Head of caudate nucleus (tissue), 42 donors: ENCODE measurements at regions not wholly inside any gene's neighbourhood (a gene's known extent, or its start where the extent isn't known, plus 50 kb on each side); places are given as distances from the start of the nearest gene placed in this dataset.

Experiments used
- DNase-seq, 42 donors: peaks; one replicate each; pipeline versions ENCODE4 v3.0.0 to v3.0.0-alpha.2; 2020 to 2021; ENCODE audit warnings: mixed read lengths in 7 of 42
- intact Hi-C: fragments of 100-400 bp; cut with DNase I; formaldehyde crosslinking; loops from one replicate; pipeline ENCODE4 v1.15.0; 2022

- no peak for DNase-seq
- intact Hi-C loops, result no loop called here
These were observed 83.4 kb downstream of the ACTL7B start for GRCh38 chr9:108772301-108772894.

DNA sequence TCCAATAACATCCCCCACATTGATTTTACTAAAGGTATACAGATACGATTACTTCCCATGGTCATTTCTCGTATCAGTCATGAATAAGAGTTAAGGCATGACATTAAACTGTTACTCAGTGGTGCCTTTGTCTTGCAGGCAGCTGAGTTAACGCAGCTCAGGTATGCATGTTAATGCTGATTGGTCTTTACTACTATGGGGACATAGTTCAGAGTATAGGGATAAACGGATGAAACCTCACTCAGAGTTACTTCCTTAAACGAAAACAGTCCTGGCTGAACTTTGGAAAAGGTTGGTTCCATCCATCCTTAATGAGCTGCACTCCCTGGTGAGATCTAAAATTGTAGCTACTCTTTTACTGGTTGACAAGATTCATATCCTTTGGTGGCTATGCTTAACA lies 87.0 kb downstream of the ACTL7B start:
- intact Hi-C loops, result no loop called here
- no peak for DNase-seq

- intact Hi-C loops, result no loop called here
- DNase-seq, result no peak
These were observed 89.1 kb downstream of the ACTL7B start for GRCh38 chr9:108766626-108767161.

DNA sequence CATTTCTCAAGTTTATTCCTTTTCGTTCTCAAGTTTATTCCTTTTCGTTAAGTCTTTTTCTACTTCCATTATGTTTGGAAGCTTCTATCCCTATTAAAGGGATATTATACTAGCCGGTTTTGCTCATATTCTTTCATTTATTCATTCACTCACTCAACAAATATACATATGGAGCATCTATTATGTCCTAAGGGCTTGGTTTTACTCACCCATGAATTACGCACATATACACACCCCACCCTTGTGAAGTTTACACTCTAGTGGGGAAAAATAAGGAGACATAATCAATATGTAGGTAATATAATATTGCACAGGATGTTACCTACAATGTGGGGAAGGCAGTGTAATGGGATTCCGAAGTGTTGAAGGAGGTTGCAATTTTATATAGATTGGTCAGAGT lies 90.5 kb downstream of the ACTL7B start:
- intact Hi-C loops, result no loop called here
- no peak for DNase-seq

DNA sequence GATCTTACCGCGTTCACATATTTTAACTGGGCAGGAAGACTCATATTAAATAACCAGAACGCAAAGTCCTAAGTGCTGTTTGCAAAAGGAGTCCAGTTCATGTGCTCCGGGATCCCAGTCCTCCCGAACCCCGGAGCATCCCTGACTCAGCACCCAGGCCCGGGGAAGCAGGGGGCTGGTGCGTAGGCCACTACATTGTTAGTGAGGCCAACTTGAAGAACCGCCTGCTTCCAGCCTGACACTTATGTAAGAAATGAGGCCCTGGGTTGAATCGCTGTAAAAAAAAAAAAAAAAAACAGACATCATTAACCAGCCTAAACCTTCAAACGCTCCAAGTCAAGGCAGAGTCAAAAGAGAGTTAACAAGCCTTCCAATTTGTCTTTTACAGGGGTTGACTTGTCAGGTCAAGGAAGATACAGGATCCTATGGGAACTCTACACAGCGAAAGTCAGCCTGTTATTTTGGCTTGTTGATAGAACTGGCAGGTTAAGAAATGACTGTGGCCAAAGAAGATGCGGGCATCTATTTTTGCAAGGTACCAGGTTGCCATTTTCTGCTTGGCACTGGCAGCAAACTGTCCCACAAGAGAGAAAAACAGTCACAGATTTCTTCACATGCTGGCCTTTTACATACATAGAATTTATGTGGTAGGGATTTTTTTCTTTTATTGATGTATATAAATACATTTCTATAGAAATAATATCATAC lies 93.3 kb downstream of the ACTL7B start:
- no peak for DNase-seq
- intact Hi-C loops, result no loop called here

DNA sequence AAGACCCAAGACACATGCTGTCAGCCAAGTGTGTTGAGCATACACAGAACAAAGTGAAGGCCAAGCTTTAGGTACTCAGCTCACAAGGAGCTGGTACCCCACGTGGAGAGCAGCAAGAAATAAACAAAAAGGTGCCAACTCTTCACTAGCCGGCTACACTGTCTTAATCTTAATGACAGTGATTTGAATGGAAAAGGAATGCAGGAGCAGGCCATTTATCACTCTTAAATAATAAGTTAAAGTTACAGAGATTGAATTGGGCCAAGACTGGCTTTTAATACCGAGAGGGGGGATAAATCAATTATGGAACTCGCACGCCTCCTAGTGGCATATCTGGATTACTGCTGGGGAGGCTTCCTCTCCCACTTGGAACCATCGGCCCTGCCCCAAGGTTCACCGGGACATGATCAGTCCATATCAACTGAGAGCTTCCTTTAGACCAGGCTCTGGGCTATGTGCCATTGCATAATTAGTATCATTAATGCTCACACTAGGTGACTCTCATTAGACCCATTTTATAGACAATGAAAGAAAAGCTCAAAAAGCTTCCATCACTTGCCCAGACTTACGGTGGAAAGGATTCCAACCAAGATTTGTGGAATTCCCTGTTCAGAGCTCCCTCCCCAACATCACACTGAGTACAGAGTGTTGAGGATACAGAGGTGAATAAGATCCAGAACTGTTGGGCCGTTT lies 94.0 kb downstream of the ACTL7B start:
- intact Hi-C loops, result no loop called here
- DNase-seq, result peak; percentile 33 to 92 (median 72)

GRCh38 chr9:108760841-108761240 lies 94.9 kb downstream of the ACTL7B start:
- DNase-seq, result no peak
- intact Hi-C loops, result no loop called here

DNA sequence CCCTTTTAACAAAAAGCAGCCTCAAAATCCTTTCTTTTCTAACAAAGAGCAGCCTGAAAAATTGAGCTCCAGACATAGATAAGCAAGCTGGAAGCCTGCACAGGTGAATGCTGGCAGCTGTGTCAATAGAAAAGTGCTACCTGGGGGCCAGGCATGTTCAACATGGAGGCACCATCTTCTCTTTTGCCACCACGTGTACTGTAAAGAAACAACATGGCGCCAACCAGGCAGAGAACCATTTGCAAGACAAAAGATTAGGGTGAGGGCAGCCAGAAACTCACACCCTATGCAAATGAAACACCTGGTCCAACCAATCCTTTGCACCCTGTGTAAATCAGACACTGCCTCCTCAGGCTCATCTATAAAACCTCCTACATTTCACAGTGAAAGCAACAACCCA lies 96.0 kb downstream of the ACTL7B start:
- intact Hi-C loops, result no loop called here
- DNase-seq, result no peak

GRCh38 chr9:108759399-108759798 lies 96.4 kb downstream of the ACTL7B start:
- intact Hi-C loops, result no loop called here
- DNase-seq, result no peak

DNA sequence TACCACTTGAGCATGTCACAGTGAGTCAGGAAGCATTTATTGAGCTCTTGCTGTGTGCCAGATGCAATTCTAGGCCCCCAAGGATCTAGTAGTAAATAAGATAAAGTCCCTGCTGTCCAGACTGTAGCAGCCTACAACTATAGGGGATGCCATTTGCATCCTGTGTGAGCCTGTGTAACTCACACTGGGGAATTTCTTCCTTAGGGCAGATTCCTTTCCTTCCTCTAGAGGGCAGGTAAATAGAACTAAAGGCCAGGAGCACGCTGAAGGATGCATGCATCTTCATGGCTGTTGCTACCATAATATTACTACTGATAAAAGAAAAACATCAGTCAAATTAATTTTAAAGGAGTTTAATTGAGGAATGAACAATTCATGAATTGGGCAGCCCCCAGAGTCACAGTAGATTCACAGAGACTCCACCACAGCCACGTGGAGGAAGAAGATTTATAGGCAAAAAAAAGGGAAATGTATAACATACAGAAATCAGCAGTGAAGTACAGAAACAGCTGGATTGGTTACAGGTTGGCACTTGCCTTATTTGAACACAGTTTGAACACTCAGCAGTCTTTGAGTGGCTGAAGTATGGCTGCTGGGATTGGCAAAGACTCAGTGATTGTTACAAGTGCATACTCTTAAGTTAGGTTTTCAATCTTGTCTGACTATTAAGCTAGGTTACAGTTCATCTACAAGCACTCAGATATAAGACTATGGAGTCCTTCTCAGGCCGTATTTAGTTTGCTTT lies 98.9 kb downstream of the ACTL7B start:
- intact Hi-C loops, result no loop called here
- no peak for DNase-seq

- intact Hi-C loops, result no loop called here
- DNase-seq, result no peak
These were observed 99.8 kb downstream of the ACTL7B start for GRCh38 chr9:108755979-108756378.

DNA sequence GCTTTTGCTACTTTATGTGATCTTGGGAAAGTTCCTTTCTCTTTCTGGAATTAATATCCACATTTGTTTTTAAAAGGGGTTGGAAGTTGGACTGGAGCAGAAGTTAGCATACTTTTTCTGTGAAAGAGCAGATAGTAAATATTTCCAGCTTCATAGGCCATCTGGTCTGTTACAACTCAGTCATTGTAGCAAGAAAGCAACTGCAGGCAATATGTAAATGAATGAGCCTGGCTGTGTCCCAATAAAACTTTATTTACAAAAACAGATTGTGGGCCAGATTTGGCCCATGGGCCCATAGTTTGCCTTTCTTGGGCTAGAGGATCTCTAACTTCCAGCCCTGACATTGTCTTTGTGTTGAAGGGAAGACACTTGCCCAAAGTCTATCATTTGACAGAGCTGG lies 104.4 kb downstream of the ACTL7B start:
- DNase-seq, result no peak
- intact Hi-C loops, result no loop called here

GRCh38 chr9:108750661-108751215 lies 105.0 kb downstream of the ACTL7B start:
- intact Hi-C loops, result no loop called here

GRCh38 chr9:108748776-108749175 lies 107.0 kb downstream of the ACTL7B start:
- intact Hi-C loops, result no loop called here
- no peak for DNase-seq

More at GRCh38 chr9:108750661-108751215, 105.0 kb downstream of the ACTL7B start:
- no peak for DNase-seq

- intact Hi-C loops, result no loop called here
These were observed 108.9 kb downstream of the ACTL7B start for GRCh38 chr9:108746864-108747263.

GRCh38 chr9:108746001-108746400 lies 109.8 kb downstream of the ACTL7B start:
- DNase-seq, result no peak
- intact Hi-C loops, result no loop called here

More at GRCh38 chr9:108746864-108747263, 108.9 kb downstream of the ACTL7B start:
- no peak for DNase-seq

DNA sequence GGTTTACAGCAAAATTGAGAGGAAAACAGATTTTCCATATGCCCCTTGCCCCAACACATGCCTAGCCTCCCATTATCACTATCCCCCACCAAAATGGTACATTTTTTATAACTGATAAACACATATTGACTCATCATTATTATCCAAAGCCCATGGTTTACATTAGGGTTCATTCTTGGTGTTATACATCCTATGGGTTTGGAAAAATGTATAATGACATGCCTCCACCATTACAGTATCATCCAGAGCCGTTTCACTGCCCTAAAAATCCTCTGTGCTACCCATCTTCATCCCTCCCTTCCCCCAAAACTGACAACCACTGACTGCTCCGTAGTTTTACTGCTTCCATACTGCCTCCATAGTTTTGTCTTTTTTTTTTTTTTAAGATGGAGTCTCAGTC lies 111.1 kb downstream of the ACTL7B start:
- DNase-seq, result no peak

DNA sequence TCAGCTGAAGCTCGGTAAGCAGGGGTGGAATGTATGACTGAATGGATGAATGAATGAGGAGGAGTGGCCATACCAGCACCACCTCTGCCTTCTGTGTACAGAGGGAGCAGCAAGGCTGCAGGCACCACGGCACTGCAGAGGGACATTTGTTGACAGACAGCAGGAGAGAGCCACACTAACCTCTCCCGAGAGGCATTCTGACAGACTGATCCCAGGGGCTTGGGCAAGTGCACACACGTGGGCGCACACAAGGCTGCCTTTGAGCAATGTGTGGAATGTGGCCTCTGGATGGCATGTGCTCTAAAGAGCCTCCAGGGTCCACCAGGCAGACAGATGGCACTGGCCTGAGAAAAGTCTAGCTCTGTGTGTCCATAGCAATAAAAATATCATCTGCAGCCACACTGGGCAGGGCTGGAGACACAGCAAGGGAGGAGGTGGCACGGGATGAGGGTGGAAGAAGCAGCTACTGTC lies 111.8 kb downstream of the ACTL7B start:
- intact Hi-C loops, result no loop called here
- peak in 1 of 42 donors; percentile 45 for DNase-seq

More for the DNA sequence above, 111.1 kb downstream of the ACTL7B start:
- intact Hi-C loops, result no loop called here

GRCh38 chr9:108743416-108743815 lies 112.4 kb downstream of the ACTL7B start:
- intact Hi-C loops, result no loop called here
- no peak for DNase-seq
